ENCODE measurements at regions not wholly inside any gene's neighbourhood (a gene's known extent, or its start where the extent isn't known, plus 50 kb on each side); places are given as distances from the start of the nearest gene placed in this dataset.
A peak's percentile ranks its signal among the peaks of the same experiment; 100 is the strongest.
"Not testable (repeated sequence)": the region's sequence is repeated elsewhere in the genome, so short reads cannot be mapped to it uniquely, and the experiment has no call there.

- Mint-ChIP-seq H3K36me3 (no peaks in the 10 kb centered on the region), H3K9me3 (peaks cover 5% of the 10 kb centered on the region), H3K27ac (no peak overlapping the region), H3K4me3 (no peak overlapping the region), H3K27me3 (peaks cover 0 to 3% of the 10 kb centered on the region in 2 donors), H3K4me1 (ENCODE audit: low read depth in 2 of 2) (no peaks in the 10 kb centered on the region)
- ATAC-seq (no peak), DNase-seq (ENCODE audit: low spot score) (no peak)
Measured at GRCh38 chrX:81857192-81857591, 655.3 kb downstream of the SH3BGRL start.

DNA sequence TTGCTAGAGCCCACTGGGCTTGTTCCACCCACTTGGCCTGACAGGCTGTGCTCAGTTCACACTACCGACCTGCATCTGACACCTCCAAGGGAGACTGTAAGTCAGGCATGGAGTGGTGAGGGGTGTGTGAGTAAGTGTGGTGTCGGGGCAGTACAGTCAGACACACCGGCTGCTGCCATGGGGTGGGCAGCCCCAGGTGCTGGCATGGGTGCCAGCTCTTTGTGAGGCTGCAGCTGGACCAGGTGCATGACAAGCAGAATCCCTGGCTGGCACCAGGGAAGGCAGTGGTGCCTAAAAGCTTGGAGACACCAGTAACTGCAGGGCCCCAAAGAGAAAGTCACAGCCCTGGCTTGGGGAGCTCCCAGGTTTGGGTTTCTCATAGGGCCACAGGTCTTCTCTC is 665.0 kb downstream of the SH3BGRL start:
- no peak for DNase-seq (ENCODE audit: low spot score)
- Mint-ChIP-seq H3K36me3 (no peaks in the 10 kb centered on the region), H3K27ac (no peak overlapping the region), H3K27me3 (no peaks in the 10 kb centered on the region), H3K4me3 (no peak overlapping the region), H3K4me1 (ENCODE audit: low read depth in 2 of 2) (no peaks in the 10 kb centered on the region), H3K9me3 (peaks cover 8% of the 10 kb centered on the region)
- peak in 1 of 2 donors; percentile 36 for ATAC-seq

DNA sequence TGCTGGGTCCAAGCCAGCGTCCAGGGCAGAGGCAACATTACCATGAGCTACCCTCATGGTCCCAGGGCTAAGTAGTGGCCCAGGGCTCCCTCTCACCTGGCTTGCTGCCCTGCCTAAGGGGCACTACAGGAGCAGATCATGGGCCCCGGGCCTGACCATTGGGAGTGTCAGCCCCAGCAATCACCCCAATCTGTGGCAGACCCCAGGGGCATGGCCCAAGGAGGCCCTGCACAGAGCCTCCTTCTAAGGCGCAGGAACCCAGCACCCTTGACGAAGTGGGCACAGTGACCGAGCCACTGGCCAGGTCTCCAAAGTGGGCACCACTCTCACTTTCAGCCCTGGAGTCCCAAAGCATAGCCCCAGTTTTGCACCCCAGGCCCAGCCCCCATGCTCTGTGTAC is 667.1 kb downstream of the SH3BGRL start:
- no peak for ATAC-seq
- H3K4me1 Mint-ChIP-seq (ENCODE audit: low read depth in 2 of 2): no peaks in the 10 kb centered on the region
- H3K36me3 Mint-ChIP-seq: no peaks in the 10 kb centered on the region
- H3K4me3 Mint-ChIP-seq: no peak overlapping the region
- no peaks in the 10 kb centered on the region for H3K27me3 Mint-ChIP-seq
- peaks cover 8% of the 10 kb centered on the region for H3K9me3 Mint-ChIP-seq
- DNase-seq (ENCODE audit: low spot score): no peak
- no peak overlapping the region for H3K27ac Mint-ChIP-seq

- no peak overlapping the region for H3K4me3 Mint-ChIP-seq
- no peaks in the 10 kb centered on the region for H3K9me3 Mint-ChIP-seq
- no peaks in the 10 kb centered on the region for H3K27me3 Mint-ChIP-seq
- no peak overlapping the region for H3K27ac Mint-ChIP-seq
- ATAC-seq (no peak), DNase-seq (ENCODE audit: low spot score) (no peak)
- no peaks in the 10 kb centered on the region for H3K36me3 Mint-ChIP-seq
- H3K4me1 Mint-ChIP-seq (ENCODE audit: low read depth in 2 of 2): no peaks in the 10 kb centered on the region
Measured at GRCh38 chrX:81874807-81875206, 672.9 kb downstream of the SH3BGRL start.

DNA sequence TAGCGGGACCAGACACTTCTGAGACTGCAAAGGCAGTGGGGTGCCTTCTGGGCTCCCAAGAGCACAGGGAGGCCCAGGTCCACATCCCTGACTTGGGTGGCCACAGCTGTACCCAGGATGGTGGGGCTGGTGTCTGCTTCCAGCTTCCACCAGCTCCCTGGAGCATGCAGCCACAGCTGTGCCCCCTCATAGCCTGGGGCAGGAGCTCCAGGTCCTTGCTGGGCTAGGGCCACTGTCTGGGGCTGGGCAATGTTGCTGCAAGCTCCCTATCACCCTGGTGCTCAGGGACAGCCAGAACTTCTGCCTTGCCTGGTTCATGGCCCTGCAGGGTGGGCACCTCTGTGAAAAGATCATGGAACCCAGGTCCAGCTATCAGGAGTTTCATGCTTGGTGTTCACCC is 673.9 kb downstream of the SH3BGRL start:
- ATAC-seq (peak in 1 of 2 donors; percentile 51), DNase-seq (ENCODE audit: low spot score) (no peak)
- Mint-ChIP-seq H3K27me3 (no peaks in the 10 kb centered on the region), H3K4me3 (no peak overlapping the region), H3K9me3 (no peaks in the 10 kb centered on the region), H3K36me3 (no peaks in the 10 kb centered on the region), H3K4me1 (ENCODE audit: low read depth in 2 of 2) (no peaks in the 10 kb centered on the region), H3K27ac (no peak overlapping the region)

DNA sequence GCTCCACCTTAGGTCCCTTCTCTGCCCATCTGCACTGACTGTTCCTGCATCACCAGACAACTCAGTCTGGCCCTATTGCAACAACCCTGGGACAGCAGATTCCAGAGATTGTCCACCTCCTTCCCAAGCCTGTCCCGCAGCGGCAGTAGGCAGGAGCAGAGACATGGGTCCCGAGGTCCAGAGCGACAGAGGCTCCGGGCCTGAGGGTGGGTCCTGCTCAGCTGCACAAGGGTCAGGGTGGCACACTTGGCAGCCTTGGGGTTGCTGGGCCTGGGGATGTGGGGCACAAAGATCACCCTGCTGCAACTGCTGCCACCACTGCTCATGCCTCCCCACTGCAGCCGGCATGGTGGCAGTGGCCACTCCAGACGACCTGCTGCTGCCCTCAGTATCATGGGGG is 674.5 kb downstream of the SH3BGRL start:
- no peaks in the 10 kb centered on the region for H3K9me3 Mint-ChIP-seq

GRCh38 chrX:81890521-81890920 is 688.6 kb downstream of the SH3BGRL start:
- peaks cover 5% of the 10 kb centered on the region for H3K9me3 Mint-ChIP-seq
- H3K27me3 Mint-ChIP-seq: no peaks in the 10 kb centered on the region
- no peak overlapping the region for H3K27ac Mint-ChIP-seq
- H3K4me3 Mint-ChIP-seq: no peak overlapping the region
- no peak for ATAC-seq
- H3K36me3 Mint-ChIP-seq: no peaks in the 10 kb centered on the region
- no peak for DNase-seq (ENCODE audit: low spot score)
- H3K4me1 Mint-ChIP-seq (ENCODE audit: low read depth in 2 of 2): no peaks in the 10 kb centered on the region

More for the DNA sequence above, 674.5 kb downstream of the SH3BGRL start:
- H3K4me3 Mint-ChIP-seq: no peak overlapping the region
- no peak for DNase-seq (ENCODE audit: low spot score)
- no peaks in the 10 kb centered on the region for H3K36me3 Mint-ChIP-seq
- no peak overlapping the region for H3K27ac Mint-ChIP-seq
- ATAC-seq: peak in 1 of 2 donors; percentile 40
- H3K27me3 Mint-ChIP-seq: no peaks in the 10 kb centered on the region
- H3K4me1 Mint-ChIP-seq (ENCODE audit: low read depth in 2 of 2): no peaks in the 10 kb centered on the region

DNA sequence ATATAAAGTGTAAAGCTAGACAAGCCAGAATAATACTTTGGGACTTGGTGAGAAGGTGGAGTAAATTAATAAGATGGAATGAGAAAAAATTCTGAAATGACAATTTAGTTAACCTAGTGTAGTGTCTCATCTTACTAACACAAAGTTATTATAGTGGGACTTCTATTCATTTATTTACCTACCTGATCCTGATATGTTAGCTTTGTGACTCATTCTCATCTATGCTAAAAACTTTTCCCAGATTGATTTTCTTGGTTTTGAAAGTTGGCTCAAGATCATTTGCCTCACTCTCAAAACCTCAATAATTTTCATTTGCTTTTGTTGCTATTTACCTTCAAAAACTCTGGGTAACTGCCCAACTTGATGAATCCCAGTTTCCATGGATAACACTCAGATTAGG is 698.6 kb downstream of the SH3BGRL start:
- DNase-seq (ENCODE audit: low spot score) (no peak), ATAC-seq (no peak)
- H3K9me3 Mint-ChIP-seq: peaks cover 2% of the 10 kb centered on the region
- no peaks in the 10 kb centered on the region for H3K4me1 Mint-ChIP-seq (ENCODE audit: low read depth in 2 of 2)
- H3K27ac Mint-ChIP-seq: no peak overlapping the region
- no peaks in the 10 kb centered on the region for H3K36me3 Mint-ChIP-seq
- H3K4me3 Mint-ChIP-seq: no peak overlapping the region
- no peaks in the 10 kb centered on the region for H3K27me3 Mint-ChIP-seq

DNA sequence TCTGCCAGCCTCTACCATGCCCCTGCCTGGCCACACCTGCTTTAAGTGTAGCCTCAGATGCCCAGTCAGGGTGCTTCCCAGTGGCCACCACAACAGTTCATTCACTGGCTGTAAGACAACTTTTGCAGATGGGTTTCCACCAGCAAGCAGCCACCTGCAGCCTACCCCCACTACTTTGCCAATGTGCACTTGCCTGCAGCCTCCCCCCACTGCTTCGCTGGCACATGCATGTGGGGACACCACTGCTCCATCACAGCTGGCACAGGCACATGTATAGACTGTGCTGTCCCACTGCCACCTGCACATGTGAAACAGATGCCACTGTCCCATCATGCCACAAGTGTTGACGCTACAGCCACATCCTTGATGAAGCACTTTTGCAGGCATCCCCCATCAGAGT is 723.9 kb downstream of the SH3BGRL start:
- ATAC-seq (peak in 1 of 2 donors; percentile 40), DNase-seq (ENCODE audit: low spot score) (no peak)
- H3K4me1 Mint-ChIP-seq (ENCODE audit: low read depth in 2 of 2): no peaks in the 10 kb centered on the region
- H3K4me3 Mint-ChIP-seq: no peak overlapping the region
- no peak overlapping the region for H3K27ac Mint-ChIP-seq
- H3K27me3 Mint-ChIP-seq: no peaks in the 10 kb centered on the region
- peaks cover 4% of the 10 kb centered on the region for H3K9me3 Mint-ChIP-seq
- H3K36me3 Mint-ChIP-seq: no peaks in the 10 kb centered on the region

DNA sequence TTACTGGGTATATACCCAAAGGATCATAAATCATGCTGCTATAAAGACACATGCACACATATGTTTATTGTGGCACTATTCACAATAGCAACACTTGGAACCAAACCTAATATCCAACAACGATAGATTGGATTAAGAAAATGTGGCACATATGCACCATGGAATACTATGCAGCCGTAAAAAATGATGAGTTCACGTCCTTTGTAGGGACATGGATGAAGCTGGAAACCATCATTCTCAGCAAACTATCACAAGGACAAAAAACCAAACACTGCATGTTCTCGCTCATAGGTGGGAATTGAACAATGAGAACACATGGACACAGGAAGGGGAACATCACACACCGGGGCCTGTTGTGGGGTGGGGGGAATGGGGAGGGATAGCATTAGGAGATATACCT is 744.0 kb downstream of the SH3BGRL start:
- DNase-seq (ENCODE audit: low spot score); H3K36me3 Mint-ChIP-seq; H3K4me1 Mint-ChIP-seq (ENCODE audit: low read depth in 2 of 2); ATAC-seq; H3K4me3 Mint-ChIP-seq; H3K27me3 Mint-ChIP-seq; H3K9me3 Mint-ChIP-seq; H3K27ac Mint-ChIP-seq: not testable (repeated sequence)

GRCh38 chrX:81957318-81957717 is 755.4 kb downstream of the SH3BGRL start:
- H3K27ac Mint-ChIP-seq: no peak overlapping the region
- ATAC-seq: no peak
- peaks cover 0 to 3% of the 10 kb centered on the region in 2 donors for H3K27me3 Mint-ChIP-seq
- no peaks in the 10 kb centered on the region for H3K9me3 Mint-ChIP-seq
- no peaks in the 10 kb centered on the region for H3K4me1 Mint-ChIP-seq (ENCODE audit: low read depth in 2 of 2)
- DNase-seq (ENCODE audit: low spot score): no peak
- no peaks in the 10 kb centered on the region for H3K36me3 Mint-ChIP-seq
- no peak overlapping the region for H3K4me3 Mint-ChIP-seq

- Mint-ChIP-seq H3K4me1 (ENCODE audit: low read depth in 2 of 2) (no peaks in the 10 kb centered on the region), H3K4me3 (no peak overlapping the region), H3K36me3 (no peaks in the 10 kb centered on the region), H3K9me3 (no peaks in the 10 kb centered on the region), H3K27ac (no peak overlapping the region), H3K27me3 (peaks cover 0 to 3% of the 10 kb centered on the region in 2 donors)
- DNase-seq (ENCODE audit: low spot score): no peak
- no peak for ATAC-seq
Measured at GRCh38 chrX:81957900-81958545, 756.1 kb downstream of the SH3BGRL start.

- no peak overlapping the region for H3K4me3 Mint-ChIP-seq
- DNase-seq (ENCODE audit: low spot score) (no peak), ATAC-seq (no peak)
- no peak overlapping the region for H3K27ac Mint-ChIP-seq
- H3K36me3 Mint-ChIP-seq: no peaks in the 10 kb centered on the region
- H3K27me3 Mint-ChIP-seq: peaks cover 0 to 3% of the 10 kb centered on the region in 2 donors
- H3K9me3 Mint-ChIP-seq: peaks cover 3% of the 10 kb centered on the region
- H3K4me1 Mint-ChIP-seq (ENCODE audit: low read depth in 2 of 2): no peaks in the 10 kb centered on the region
Measured at GRCh38 chrX:81959964-81960363, 758.1 kb downstream of the SH3BGRL start.

DNA sequence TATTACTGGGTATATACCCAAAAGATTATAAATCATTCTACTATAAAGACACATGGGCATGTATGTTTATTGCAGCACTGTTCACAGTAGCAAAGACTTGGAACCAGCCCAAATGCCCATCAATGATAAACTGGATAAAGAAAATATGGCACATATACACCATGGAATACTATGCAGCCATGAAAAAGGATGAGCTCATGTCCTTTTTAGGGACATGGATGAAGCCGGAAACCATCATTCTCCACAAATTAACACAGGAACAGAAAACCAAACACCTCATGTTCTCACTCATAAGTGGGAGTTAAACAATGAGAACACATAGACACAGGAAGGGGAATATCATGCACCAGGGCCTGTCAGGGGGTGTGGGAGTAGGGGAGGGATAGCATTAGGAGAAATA is 772.5 kb downstream of the SH3BGRL start:
- not testable (repeated sequence) for H3K36me3 Mint-ChIP-seq; ATAC-seq; H3K27me3 Mint-ChIP-seq; DNase-seq (ENCODE audit: low spot score); H3K9me3 Mint-ChIP-seq; H3K4me1 Mint-ChIP-seq (ENCODE audit: low read depth in 2 of 2); H3K4me3 Mint-ChIP-seq; H3K27ac Mint-ChIP-seq
